ENCODE measurements at regions not wholly inside any gene's neighbourhood (a gene's known extent, or its start where the extent isn't known, plus 50 kb on each side); places are given as distances from the start of the nearest gene placed in this dataset.

DNA sequence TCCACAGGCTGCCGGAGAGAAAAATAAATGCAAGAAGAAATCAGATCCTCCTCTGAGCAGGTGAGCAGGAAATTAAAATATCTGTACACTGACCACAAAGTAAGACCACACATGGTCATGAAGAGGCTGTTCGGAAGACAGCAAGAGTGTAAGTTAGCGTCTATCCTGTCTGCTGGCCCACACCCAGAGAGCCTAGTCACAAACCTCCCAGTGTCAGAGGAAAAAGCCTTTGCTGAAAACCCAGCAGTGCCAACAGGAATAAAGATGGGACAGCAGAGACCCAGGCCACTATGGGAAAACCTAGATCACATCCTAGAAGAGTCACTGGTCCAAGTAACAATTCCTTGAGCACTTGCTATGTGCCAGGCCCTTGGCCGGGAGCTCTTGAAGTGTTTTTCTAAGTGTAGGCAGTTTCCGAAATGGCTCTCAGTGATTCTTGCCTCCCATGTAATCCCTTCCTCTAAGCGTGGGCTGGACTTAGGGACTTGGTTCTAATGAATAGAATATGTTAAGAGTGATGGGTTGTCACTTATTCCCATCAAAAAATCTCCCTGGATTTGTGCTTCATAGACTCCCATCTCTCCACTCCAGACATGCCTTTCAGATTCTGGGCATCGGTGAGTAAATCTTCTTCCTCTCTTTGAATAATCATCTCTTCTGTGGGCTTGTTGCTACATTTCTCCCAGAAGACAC, 110.9 kb upstream of the PKDCC start:
- TF ChIP-seq, protein P1, sequence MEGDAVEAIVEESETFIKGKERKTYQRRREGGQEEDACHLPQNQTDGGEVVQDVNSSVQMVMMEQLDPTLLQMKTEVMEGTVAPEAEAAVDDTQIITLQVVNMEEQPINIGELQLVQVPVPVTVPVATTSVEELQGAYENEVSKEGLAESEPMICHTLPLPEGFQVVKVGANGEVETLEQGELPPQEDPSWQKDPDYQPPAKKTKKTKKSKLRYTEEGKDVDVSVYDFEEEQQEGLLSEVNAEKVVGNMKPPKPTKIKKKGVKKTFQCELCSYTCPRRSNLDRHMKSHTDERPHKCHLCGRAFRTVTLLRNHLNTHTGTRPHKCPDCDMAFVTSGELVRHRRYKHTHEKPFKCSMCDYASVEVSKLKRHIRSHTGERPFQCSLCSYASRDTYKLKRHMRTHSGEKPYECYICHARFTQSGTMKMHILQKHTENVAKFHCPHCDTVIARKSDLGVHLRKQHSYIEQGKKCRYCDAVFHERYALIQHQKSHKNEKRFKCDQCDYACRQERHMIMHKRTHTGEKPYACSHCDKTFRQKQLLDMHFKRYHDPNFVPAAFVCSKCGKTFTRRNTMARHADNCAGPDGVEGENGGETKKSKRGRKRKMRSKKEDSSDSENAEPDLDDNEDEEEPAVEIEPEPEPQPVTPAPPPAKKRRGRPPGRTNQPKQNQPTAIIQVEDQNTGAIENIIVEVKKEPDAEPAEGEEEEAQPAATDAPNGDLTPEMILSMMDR (conservative IDR thresholded peaks at IDR 0.05) = no peak
- TF ChIP-seq ZFX (IDR thresholded peaks at IDR 0.05) = no peak
